OCI-LY3 (cell line): ENCODE measurements at regions not wholly inside any gene's neighbourhood (a gene's known extent, or its start where the extent isn't known, plus 50 kb on each side); places are given as distances from the start of the nearest gene placed in this dataset.

Experiments used
- H2AFZ ChIP-seq: fragments of 200-600, 300-600 bp; shearing (Covaris generic); 2 replicates; pipeline ENCODE4 v1.6.0; 2014; ENCODE audit warnings: antibody characterized with exemption, low read depth, low read length
- H3K27ac ChIP-seq: fragments of 200-600, 300-600 bp; sonication (generic); 2 replicates; pipeline ENCODE4 v1.5.1; 2014; ENCODE audit warnings: mild to moderate bottlenecking, low read length, moderate library complexity, mixed read lengths
- H3K27me3 ChIP-seq: fragments of 200-600, 300-600 bp; sonication (generic); 2 replicates; pipeline ENCODE4 v1.6.1; 2014; ENCODE audit warnings: low read depth, low read length, mixed read lengths
- H3K36me3 ChIP-seq: fragments of 200-600, 300-600 bp; sonication (generic); replicated peaks from 2 replicates; pipeline ENCODE3; 2014; ENCODE audit warnings: low read depth, low read length, mixed read lengths
- H3K4me1 ChIP-seq: fragments of 300-600, 200-600 bp; sonication (generic); 2 replicates; pipeline ENCODE4 v1.6.1; 2014; ENCODE audit warnings: low read length, mixed read lengths
- H3K4me2 ChIP-seq: fragments of 200-600, 300-600 bp; sonication (generic); 2 replicates; pipeline ENCODE4 v1.6.1; 2014; ENCODE audit warnings: low read length, mixed read lengths
- H3K4me3 ChIP-seq: fragments of 300-600, 200-600 bp; sonication (generic); 2 replicates; pipeline ENCODE4 v1.5.1; 2014; ENCODE audit warnings: antibody characterized with exemption, mild to moderate bottlenecking, low read length, moderate library complexity
- H3K79me2 ChIP-seq: fragments of 300-600, 200-600 bp; shearing (Covaris generic); 2 replicates; pipeline ENCODE4 v1.6.1; 2014; ENCODE audit warnings: mild to moderate bottlenecking, low read length, mixed read lengths
- H3K9ac ChIP-seq: fragments of 300-600, 200-600 bp; shearing (Covaris generic); 2 replicates; pipeline ENCODE4 v1.6.0; 2014; ENCODE audit warnings: mild to moderate bottlenecking, low read length, moderate library complexity
- H3K9me3 ChIP-seq: fragments of 200-600, 300-600 bp; shearing (Covaris generic); 2 replicates; pipeline ENCODE4 v1.6.1; 2014; ENCODE audit warnings: low read length, mixed read lengths; ENCODE audit not compliant: insufficient read depth
- H4K20me1 ChIP-seq: fragments of 200-600, 300-600 bp; sonication (generic); 2 replicates; pipeline ENCODE4 v1.6.1; 2016; ENCODE audit warnings: low read length, mixed read lengths; ENCODE audit not compliant: insufficient read depth
- CTCF ChIP-seq: fragments of 200-600, 300-600 bp; sonication (generic); IDR thresholded peaks from 2 replicates; pipeline ENCODE4 v1.5.1; 2014; ENCODE audit warnings: antibody characterized with exemption, low read length, low read depth
- EZH2phosphoT487 ChIP-seq: fragments of 200-600 bp; shearing (Covaris generic); IDR thresholded peaks from 2 replicates; pipeline ENCODE4 v1.6.1; 2018; ENCODE audit warnings: antibody characterized with exemption, mixed run types, low read depth

GRCh38 chr17:12301551-12301950 lies 280.9 kb downstream of the MAP2K4 start:
- no peak overlapping the region for H2AFZ ChIP-seq
- no peaks in the 10 kb centered on the region for H3K79me2 ChIP-seq
- H3K27ac ChIP-seq, result no peak overlapping the region
- H3K4me1 ChIP-seq, result peaks cover 25% of the 10 kb centered on the region
- no peaks in the 10 kb centered on the region for H3K27me3 ChIP-seq
- H3K4me3 ChIP-seq, result no peak overlapping the region
- no peaks in the 10 kb centered on the region for H3K36me3 ChIP-seq
- H3K9ac ChIP-seq, result no peak overlapping the region
- H4K20me1 ChIP-seq, result no peaks in the 10 kb centered on the region
- H3K9me3 ChIP-seq, result no peaks in the 10 kb centered on the region
- no peak for TF ChIP-seq EZH2phosphoT487
- no peak for TF ChIP-seq CTCF
- H3K4me2 ChIP-seq, result no peak overlapping the region

DNA sequence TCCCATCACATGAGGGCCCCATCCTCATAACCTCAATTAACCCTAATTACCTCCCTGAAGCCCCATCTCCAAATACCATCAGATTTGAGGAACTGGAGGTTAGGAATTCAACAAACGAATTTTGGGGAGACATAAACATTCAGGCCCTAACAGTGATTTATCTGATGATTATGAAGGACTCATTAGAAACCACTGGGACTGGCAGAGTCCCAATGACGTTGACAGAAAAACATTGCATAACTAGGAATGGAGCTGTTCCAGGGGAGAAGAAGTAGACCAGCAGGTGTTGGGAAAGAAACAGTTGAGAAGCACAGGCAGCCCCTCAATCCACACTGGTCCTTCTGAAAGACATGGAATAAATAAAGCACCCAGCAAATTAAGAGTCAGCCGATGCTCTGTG lies 282.0 kb downstream of the MAP2K4 start:
- Histone ChIP-seq H4K20me1 (no peaks in the 10 kb centered on the region), H3K9ac (no peak overlapping the region), H2AFZ (no peak overlapping the region)

DNA sequence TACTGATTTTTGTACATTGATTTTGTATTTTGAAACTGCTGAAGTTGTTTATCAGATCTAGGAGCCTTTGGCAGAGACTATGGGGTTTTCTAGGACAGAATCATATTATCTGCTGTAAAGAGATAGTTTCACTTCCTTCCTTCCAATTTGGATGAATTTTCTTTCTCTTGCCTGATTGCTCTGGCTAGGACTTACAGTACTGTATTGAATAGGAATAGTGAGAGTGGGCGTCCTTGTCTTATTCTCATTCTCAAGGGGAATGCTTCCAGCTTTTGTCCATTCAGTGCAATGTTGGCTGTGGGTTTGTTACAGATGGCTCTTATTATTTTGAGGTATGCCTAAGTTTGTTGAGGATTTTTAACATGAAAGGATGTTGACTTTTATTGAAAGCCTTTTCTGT lies 290.1 kb downstream of the MAP2K4 start:
- Histone ChIP-seq H3K9ac (no peak overlapping the region), H3K4me1 (peaks cover 6% of the 10 kb centered on the region; the same call in 1 of the 2 replicates), H3K9me3 (peaks cover 14% of the 10 kb centered on the region), H3K4me2 (no peak overlapping the region), H3K4me3 (no peak overlapping the region), H3K27me3 (no peaks in the 10 kb centered on the region), H4K20me1 (no peaks in the 10 kb centered on the region), H2AFZ (no peak overlapping the region), H3K27ac (no peak overlapping the region), H3K79me2 (no peaks in the 10 kb centered on the region), H3K36me3 (peaks cover 6% of the 10 kb centered on the region)
- TF ChIP-seq CTCF (no peak), EZH2phosphoT487 (no peak)

More for the DNA sequence above, 282.0 kb downstream of the MAP2K4 start:
- no peak overlapping the region for H3K4me3 ChIP-seq
- H3K4me2 ChIP-seq, result no peak overlapping the region
- H3K79me2 ChIP-seq, result no peaks in the 10 kb centered on the region
- no peak for TF ChIP-seq EZH2phosphoT487
- no peak for TF ChIP-seq CTCF
- H3K9me3 ChIP-seq, result no peaks in the 10 kb centered on the region
- peaks cover 14% of the 10 kb centered on the region for H3K4me1 ChIP-seq
- no peaks in the 10 kb centered on the region for H3K36me3 ChIP-seq
- no peaks in the 10 kb centered on the region for H3K27me3 ChIP-seq
- H3K27ac ChIP-seq, result no peak overlapping the region

- H3K27ac ChIP-seq, result no peak overlapping the region
- peaks cover 6% of the 10 kb centered on the region; the same call in 1 of the 2 replicates for H3K4me1 ChIP-seq
- peaks cover 6% of the 10 kb centered on the region for H3K36me3 ChIP-seq
- no peaks in the 10 kb centered on the region for H4K20me1 ChIP-seq
- no peaks in the 10 kb centered on the region for H3K79me2 ChIP-seq
- no peaks in the 10 kb centered on the region for H3K27me3 ChIP-seq
- no peak overlapping the region for H3K4me2 ChIP-seq
- TF ChIP-seq CTCF, result no peak
- no peak overlapping the region for H2AFZ ChIP-seq
- H3K9me3 ChIP-seq, result peaks cover 14% of the 10 kb centered on the region
- no peak overlapping the region for H3K9ac ChIP-seq
- no peak overlapping the region for H3K4me3 ChIP-seq
Measured at GRCh38 chr17:12312692-12313091, 292.0 kb downstream of the MAP2K4 start.
